ENCODE measurements at regions not wholly inside any gene's neighbourhood (a gene's known extent, or its start where the extent isn't known, plus 50 kb on each side); places are given as distances from the start of the nearest gene placed in this dataset.
"Not testable (repeated sequence)": the region's sequence is repeated elsewhere in the genome, so short reads cannot be mapped to it uniquely, and the experiment has no call there.

- DNase-seq = no peak
Measured at GRCh38 chr4:33924239-33924638, 2320.1 kb downstream of the ARAP2 start.

GRCh38 chr4:33924811-33925210 lies 2319.5 kb downstream of the ARAP2 start:
- no peak for DNase-seq

DNA sequence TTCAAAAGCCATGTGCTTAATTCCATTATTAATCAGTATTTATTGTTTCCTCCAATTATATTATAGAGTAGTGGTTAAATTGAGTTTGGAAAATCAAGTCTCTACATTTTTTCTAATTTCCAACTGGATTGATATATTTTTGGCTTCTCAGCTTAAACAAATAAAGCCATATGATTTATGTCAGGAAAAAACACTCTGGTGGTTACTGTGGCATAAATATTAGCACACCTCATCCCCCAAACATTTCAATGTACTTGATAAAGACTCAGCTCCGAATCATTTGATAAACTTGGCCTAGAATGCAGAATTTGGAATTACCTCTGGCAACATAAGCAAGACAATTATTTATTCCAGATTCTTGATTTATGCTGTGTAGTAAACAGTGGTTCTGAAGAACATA lies 2313.8 kb downstream of the ARAP2 start:
- DNase-seq = no peak

- no peak for DNase-seq
Measured at GRCh38 chr4:33931026-33931425, 2313.3 kb downstream of the ARAP2 start.

GRCh38 chr4:33940281-33940680 lies 2304.0 kb downstream of the ARAP2 start:
- DNase-seq = no peak

DNA sequence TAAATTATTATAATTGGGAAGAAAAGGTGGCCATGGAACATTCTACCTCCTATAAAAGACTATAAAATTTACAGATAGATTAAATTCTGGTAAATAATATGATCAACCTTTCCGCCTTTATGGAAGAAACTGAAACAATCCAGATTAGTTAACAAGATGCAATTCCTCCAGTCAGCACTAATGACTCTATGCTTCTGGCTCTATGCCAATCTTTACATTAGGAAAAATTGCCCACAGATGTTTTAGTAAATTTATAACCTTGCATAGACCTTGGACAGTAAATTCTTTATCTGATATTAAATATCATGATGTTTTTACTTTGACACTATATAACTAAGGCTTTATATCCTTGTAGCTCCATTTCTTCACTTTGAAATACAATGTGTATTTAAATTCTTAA lies 2302.5 kb downstream of the ARAP2 start:
- DNase-seq = no peak

- DNase-seq = no peak
Measured at GRCh38 chr4:33948921-33949320, 2295.4 kb downstream of the ARAP2 start.

- not testable (repeated sequence) for DNase-seq
Measured at GRCh38 chr4:33953848-33954247, 2290.5 kb downstream of the ARAP2 start.

DNA sequence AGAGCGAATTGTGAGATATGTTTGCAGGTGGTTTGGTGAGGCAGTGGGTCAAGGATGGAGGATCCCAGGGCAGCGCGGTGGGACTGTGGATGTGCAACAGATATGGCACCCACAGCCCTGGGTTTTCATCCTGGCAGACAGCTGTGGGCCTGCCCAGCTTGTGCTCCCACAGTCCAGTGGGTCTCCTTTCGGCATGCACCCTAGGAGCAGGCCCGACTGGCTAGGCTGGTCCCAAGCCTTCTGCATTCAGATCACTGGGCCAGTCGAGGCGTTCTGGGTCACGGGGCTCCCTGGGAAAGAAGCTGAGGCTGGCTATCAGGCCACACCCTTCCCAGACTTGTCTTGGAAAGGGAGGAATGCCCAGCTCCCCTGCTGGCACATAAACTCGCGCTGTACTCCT lies 2289.6 kb downstream of the ARAP2 start:
- DNase-seq = no peak

DNA sequence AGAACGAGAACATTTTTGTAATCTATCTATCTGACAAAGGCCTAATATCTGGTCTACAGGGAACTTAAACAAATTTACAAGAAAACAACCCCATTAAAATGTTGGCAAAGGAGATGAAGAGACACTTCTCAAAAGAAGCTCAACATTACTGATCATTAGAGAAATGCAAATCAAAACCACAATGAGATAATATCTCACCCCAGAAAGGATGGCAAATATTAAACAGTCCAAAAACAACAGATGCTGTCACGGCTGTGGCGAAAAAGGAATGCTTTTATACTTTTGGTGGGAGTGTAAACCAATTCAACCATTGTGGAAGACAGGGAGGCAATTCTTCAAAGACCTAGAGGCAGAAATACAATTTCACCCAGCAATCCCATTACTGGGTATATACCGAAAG lies 2284.8 kb downstream of the ARAP2 start:
- DNase-seq = no peak

- DNase-seq = no peak
Measured at GRCh38 chr4:33961761-33962160, 2282.6 kb downstream of the ARAP2 start.

- DNase-seq = no peak
Measured at GRCh38 chr4:33966808-33967207, 2277.5 kb downstream of the ARAP2 start.

DNA sequence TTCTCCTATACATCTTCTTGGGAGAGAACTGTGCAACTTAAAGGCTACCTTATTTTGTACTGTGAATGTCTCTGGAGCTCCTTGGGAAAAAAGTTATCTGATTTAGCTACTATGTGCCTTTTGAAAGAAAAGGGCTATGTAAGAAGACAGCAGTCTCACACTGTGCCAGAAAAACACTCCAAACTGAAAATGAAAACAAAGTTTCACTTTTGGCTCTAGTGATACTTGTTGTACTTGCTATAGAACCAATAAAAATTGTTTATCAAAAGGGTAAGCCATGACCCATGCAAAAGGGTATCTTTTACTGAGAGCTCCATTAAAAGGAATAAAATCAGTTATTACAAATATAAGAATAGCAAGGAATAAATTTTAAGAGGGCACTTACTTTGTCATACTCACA lies 2270.0 kb downstream of the ARAP2 start:
- no peak for DNase-seq

DNA sequence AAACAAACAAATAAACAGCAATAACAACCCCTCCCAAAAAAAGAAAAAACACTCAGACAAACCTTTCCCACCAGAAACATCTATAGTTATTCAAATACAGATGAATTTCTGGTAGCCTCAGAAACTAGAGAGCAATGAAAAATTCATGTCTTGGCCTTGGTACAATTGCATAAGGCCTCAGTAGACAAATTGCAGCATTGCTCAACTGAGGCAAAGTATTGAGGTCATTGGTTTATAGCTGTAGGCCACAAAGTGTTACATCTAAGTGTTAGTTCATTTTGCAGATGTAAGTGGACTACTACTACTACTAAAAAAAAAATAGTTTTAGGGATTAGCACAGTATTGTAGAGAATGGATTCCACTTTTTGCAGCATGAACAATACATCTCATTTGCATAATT lies 2268.3 kb downstream of the ARAP2 start:
- no peak for DNase-seq

DNA sequence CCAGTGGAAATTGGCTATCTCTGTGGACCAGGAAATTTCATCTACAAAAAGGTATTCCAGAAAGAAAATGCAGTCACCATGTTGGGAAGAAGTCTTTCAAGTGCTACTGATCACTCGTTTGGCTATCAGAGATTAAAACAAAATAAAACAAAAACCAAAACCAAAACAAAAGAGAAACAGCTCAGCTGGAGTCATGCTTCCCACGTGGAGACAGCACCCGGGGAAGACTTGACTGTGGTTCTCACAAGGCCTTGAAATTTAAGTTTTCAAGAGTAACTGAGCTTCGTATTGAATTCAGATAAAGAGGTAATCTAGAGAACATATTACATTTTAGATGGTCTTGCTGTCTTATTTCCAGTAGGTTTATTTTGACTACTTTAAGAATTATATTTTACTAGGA lies 2264.5 kb downstream of the ARAP2 start:
- DNase-seq = not testable (repeated sequence)

GRCh38 chr4:33980361-33980760 lies 2264.0 kb downstream of the ARAP2 start:
- DNase-seq = no peak

DNA sequence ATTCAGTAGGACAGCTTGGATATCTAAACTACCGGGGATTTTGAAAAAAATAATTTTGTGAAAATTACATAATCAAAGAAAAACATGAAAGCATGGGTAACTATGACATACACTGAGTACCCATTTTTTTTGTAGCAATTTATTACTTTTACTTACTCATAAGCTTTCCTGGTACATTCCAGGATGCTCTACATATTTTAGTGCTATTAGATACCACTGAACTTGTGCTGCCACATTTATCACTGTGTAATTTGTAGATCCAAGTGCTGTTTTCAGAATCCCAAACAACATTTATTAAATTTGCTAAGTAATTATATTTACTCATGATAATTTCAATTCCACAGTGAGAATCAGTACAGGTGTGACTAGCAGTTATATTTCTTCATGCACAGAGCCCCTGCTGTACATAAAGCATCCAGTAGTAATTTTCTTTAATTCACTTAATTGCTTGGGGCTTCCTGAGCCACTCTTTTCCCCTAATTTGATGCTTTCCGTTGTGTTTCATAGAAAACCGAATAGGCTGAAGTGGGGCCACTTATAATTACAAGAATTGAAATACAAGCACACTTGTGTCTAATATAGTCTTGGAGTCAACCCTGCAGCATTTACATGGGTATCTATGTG lies 2254.4 kb downstream of the ARAP2 start:
- DNase-seq = no peak

- no peak for DNase-seq
Measured at GRCh38 chr4:33996075-33996718, 2248.1 kb downstream of the ARAP2 start.

DNA sequence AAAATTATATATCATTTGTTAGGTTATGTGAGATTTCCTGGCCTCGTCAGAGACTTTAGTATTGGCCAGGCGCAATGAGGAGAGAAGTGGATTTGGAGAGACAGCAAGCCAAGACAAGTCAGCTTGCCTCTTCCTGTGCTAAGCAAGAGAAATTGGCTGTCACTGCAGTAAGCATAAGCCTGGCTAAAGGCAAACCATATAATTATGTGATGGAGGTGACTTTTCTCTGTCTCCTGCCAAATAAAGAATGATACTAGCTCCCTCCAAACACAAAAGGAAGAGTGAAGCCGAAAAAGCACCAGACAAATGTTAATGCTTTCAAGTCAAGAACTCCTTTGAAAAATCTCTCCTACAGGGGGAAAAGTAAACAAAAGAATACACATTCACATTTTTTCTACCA lies 2246.0 kb downstream of the ARAP2 start:
- DNase-seq = no peak

GRCh38 chr4:34000356-34000755 lies 2244.0 kb downstream of the ARAP2 start:
- no peak for DNase-seq

- DNase-seq = not testable (repeated sequence)
Measured at GRCh38 chr4:34006540-34006939, 2237.8 kb downstream of the ARAP2 start.

DNA sequence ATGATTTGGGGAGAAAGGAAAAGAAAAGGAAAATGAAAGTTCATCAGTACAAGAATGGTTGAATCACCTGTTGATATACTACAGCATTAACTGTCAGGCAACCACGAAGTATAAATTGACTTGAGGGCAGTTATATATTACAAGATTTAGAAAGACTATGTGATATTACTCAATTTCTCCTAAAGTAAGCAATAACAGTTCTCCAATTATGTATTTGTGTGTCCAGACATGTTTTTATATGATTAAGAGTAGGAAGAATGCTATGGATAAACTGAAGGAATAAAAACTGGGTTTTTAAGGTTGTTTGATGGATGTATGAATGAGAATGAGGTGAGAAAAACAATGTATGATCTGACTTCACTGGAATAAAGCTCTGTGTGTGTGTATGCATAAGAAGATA lies 2234.4 kb downstream of the ARAP2 start:
- no peak for DNase-seq

DNA sequence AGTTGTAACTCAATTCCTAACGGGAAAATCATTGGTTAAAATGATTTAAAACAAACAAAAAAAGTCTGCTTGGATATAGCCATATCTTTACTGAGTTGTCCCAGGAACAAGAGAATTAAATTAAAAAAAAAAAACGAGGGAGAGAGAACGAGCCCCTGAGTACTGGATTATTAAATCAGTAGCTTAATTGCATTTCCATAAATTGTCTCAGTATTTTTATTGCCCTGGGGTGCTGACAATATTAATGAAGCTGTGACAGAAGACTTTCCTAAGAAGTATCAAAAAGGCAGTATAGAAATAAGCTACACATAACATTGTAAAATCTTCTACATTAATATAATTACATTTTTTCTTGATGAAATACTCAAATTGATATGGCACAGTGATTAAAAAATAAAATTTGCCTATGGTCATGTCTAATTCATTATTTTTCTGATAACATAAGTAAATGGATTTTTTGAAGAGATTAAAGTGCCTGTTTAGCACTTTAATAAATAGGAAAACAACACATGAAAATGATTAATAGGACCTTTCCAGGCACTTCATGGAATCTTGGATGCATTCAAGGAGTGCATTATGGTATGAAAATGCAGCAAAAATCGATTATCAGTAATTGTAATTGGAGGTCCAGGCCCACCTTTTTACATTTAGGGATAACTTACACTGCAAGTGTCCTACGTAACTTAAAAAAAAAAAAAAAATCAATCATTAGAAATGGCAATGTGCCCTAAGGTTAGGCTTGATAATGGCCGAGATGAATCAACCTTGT lies 2233.4 kb downstream of the ARAP2 start:
- DNase-seq = no peak

DNA sequence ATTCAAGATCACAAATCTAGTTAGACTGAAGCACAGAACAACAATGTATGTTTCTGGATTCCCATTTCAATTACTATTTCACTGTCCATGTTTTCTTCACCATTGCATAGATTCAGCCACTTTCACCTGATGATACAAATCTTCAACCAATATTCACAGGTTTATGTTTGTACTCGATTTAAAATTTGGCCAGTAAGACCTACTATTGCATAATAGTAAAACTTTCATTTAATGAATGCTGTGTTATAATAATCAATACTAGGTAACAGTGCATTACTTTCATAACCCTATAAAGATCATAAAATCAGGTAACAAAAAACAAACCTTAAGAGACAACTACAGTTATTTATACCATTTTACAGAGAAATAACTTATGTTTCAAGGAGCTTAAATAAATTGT lies 2209.1 kb downstream of the ARAP2 start:
- no peak for DNase-seq

Measured in CD4-positive, alpha-beta T cell treated with Interleukin-21 for 1 hour (primary cell).